Gastroesophageal sphincter (tissue), 4 donors: ENCODE measurements at regions not wholly inside any gene's neighbourhood (a gene's known extent, or its start where the extent isn't known, plus 50 kb on each side); places are given as distances from the start of the nearest gene placed in this dataset.
A peak's percentile ranks its signal among the peaks of the same experiment; 100 is the strongest.

Experiments used
- ATAC-seq: fragments of 150-250 bp; one replicate; pipeline ENCODE4 v1.9.1; 2016; ENCODE audit warnings: mild to moderate bottlenecking, moderate library complexity
- H3K27ac ChIP-seq, 4 donors: fragments of 200-600 bp; sonication (generic) in 3 of 4; 1 replicate in 3 of 4; 2 replicates in 1 of 4; pipeline ENCODE4 v1.5.1; 2016 to 2019
- H3K27me3 ChIP-seq: fragments of 200-600 bp; sonication (generic); one replicate; pipeline ENCODE4 v1.5.1; 2019
- H3K36me3 ChIP-seq, 2 donors: fragments of 200-600 bp; sonication (generic); one replicate each; pipeline ENCODE4 v1.5.1; 2019; ENCODE audit warnings: control low read depth in 1 of 2
- H3K4me1 ChIP-seq, 3 donors: fragments of 200-600 bp; sonication (generic); 1 replicate in 2 of 3; 2 replicates in 1 of 3; pipeline ENCODE4 v1.5.1; 2016 to 2019; ENCODE audit warnings: control low read depth in 2 of 3
- H3K4me3 ChIP-seq, 2 donors: fragments of 200-600 bp; sonication (generic); one replicate each; pipeline ENCODE4 v1.5.1; 2019; ENCODE audit warnings: mild to moderate bottlenecking in 1 of 2, moderate library complexity in 1 of 2
- H3K9me3 ChIP-seq, 3 donors: fragments of 200-600 bp; sonication (generic); one replicate each; pipeline ENCODE4 v1.5.1; 2017 to 2019; ENCODE audit warnings: control low read depth in 2 of 3
- CTCF ChIP-seq, 4 experiments: fragments of 200-600 bp in 2 of 4; fragments of 450-650 bp in 2 of 4; sonication (generic) in 1 of 4; IDR thresholded peaks; one replicate each; pipeline ENCODE4 v1.5.1; 2017 to 2019; ENCODE audit warnings: antibody characterized with exemption in 4 of 4, mild to moderate bottlenecking in 2 of 4, moderate library complexity in 2 of 4
- EP300 ChIP-seq: sonication (generic); formaldehyde crosslinking; IDR thresholded peaks from one replicate; pipeline ENCODE4 v1.6.1; 2017; ENCODE audit warnings: antibody characterized with exemption, mild to moderate bottlenecking
- POLR2A ChIP-seq, 2 donors: fragments of 450-650 bp; IDR thresholded peaks; one replicate each; pipeline ENCODE4 v1.6.1; 2017; ENCODE audit warnings: antibody characterized with exemption in 2 of 2, mild to moderate bottlenecking in 2 of 2, moderate library complexity in 1 of 2
- POLR2AphosphoS5 ChIP-seq: sonication (generic); formaldehyde crosslinking; IDR thresholded peaks from one replicate; pipeline ENCODE4 v1.6.1; 2017; ENCODE audit warnings: antibody characterized with exemption
- WGBS, 2 donors: methylation state at CpG; one replicate each; pipeline ENCODE4 v1.1.5; 2018; ENCODE audit warnings: low coverage in 1 of 2; 5-methylcytosine and 5-hydroxymethylcytosine counted together

- peaks cover 0 to 36% (median 0%) of the 10 kb centered on the region in 3 donors for H3K4me1 ChIP-seq
- H3K36me3 ChIP-seq, result no peaks in the 10 kb centered on the region
- no peaks in the 10 kb centered on the region for H3K9me3 ChIP-seq
- no peaks in the 10 kb centered on the region for H3K27me3 ChIP-seq
- TF ChIP-seq POLR2AphosphoS5 (no peak), POLR2A (IDR thresholded peaks at IDR 0.05) (no peak), CTCF (IDR thresholded peaks at IDR 0.05) (no peak), EP300 (no peak)
- H3K4me3 ChIP-seq, result no peak overlapping the region
- WGBS, 2 donors, result no CpG with 5 or more reads among the region's 21 CpGs
- no peak for ATAC-seq
- H3K27ac ChIP-seq, result peak overlapping the region; percentile 20 to 68 (median 43)
Measured at GRCh38 chrX:39904816-39905537, 192.8 kb downstream of the BCOR start.

- ATAC-seq, result no peak
- no peak overlapping the region for H3K4me3 ChIP-seq
- H3K4me1 ChIP-seq, result peaks cover 0 to 36% (median 0%) of the 10 kb centered on the region in 3 donors
- TF ChIP-seq POLR2AphosphoS5, result peak; percentile 23
- TF ChIP-seq CTCF (IDR thresholded peaks at IDR 0.05), result no peak
- peak overlapping the region; percentile 20 to 68 (median 54) for H3K27ac ChIP-seq
- H3K9me3 ChIP-seq, result no peaks in the 10 kb centered on the region
- no peaks in the 10 kb centered on the region for H3K27me3 ChIP-seq
- 5 to 32% methylated on average over 13 of the region's 14 CpGs for WGBS, 2 donors
- H3K36me3 ChIP-seq, result no peaks in the 10 kb centered on the region
Measured at GRCh38 chrX:39905538-39905891, 192.2 kb downstream of the BCOR start.

- peak overlapping the region; percentile 20 to 68 (median 54) for H3K27ac ChIP-seq
- WGBS, 2 donors, result 20 to 57% methylated on average over 2 to 4 of the region's 11 CpGs
- no peak overlapping the region for H3K4me3 ChIP-seq
- H3K36me3 ChIP-seq, result no peaks in the 10 kb centered on the region
- no peak for ATAC-seq
- H3K4me1 ChIP-seq, result peaks cover 0 to 36% (median 0%) of the 10 kb centered on the region in 3 donors
- TF ChIP-seq POLR2A (IDR thresholded peaks at IDR 0.05), result no peak
- no peak for TF ChIP-seq CTCF (IDR thresholded peaks at IDR 0.05)
- no peak for TF ChIP-seq POLR2AphosphoS5
- no peak for TF ChIP-seq EP300
- no peaks in the 10 kb centered on the region for H3K27me3 ChIP-seq
- H3K9me3 ChIP-seq, result no peaks in the 10 kb centered on the region
Measured at GRCh38 chrX:39905946-39906345, 191.8 kb downstream of the BCOR start.

- WGBS, 2 donors, result 36 to 44% methylated on average over 7 to 9 of the region's 16 CpGs
- H3K4me3 ChIP-seq, result no peak overlapping the region
- H3K27me3 ChIP-seq, result no peaks in the 10 kb centered on the region
- H3K9me3 ChIP-seq, result no peaks in the 10 kb centered on the region
- peak overlapping the region in 3 of 4 donors; percentile 60 to 73 (median 64) for H3K27ac ChIP-seq
- ATAC-seq, result peak; percentile 80
- H3K4me1 ChIP-seq, result peaks cover 0 to 36% (median 0%) of the 10 kb centered on the region in 3 donors
- TF ChIP-seq POLR2AphosphoS5 (peak; percentile 57), POLR2A (IDR thresholded peaks at IDR 0.05) (no peak), EP300 (no peak)
- H3K36me3 ChIP-seq, result no peaks in the 10 kb centered on the region
Measured at GRCh38 chrX:39907964-39908661, 189.6 kb downstream of the BCOR start.

GRCh38 chrX:39909996-39910395 lies 187.8 kb downstream of the BCOR start:
- H3K36me3 ChIP-seq, result no peaks in the 10 kb centered on the region
- H3K27me3 ChIP-seq, result no peaks in the 10 kb centered on the region
- H3K9me3 ChIP-seq, result no peaks in the 10 kb centered on the region
- ATAC-seq, result no peak
- TF ChIP-seq POLR2A (IDR thresholded peaks at IDR 0.05) (no peak), CTCF (IDR thresholded peaks at IDR 0.05) (no peak), EP300 (no peak), POLR2AphosphoS5 (no peak)
- 78 to 90% methylated on average over 3 to 4 of the region's 5 CpGs for WGBS, 2 donors
- H3K4me1 ChIP-seq, result peaks cover 0 to 31% (median 0%) of the 10 kb centered on the region in 3 donors
- no peak overlapping the region for H3K4me3 ChIP-seq
- H3K27ac ChIP-seq, result no peak overlapping the region
